ENCODE measurements at regions not wholly inside any gene's neighbourhood (a gene's known extent, or its start where the extent isn't known, plus 50 kb on each side); places are given as distances from the start of the nearest gene placed in this dataset.
"Not testable (repeated sequence)": the region's sequence is repeated elsewhere in the genome, so short reads cannot be mapped to it uniquely, and the experiment has no call there.

DNA sequence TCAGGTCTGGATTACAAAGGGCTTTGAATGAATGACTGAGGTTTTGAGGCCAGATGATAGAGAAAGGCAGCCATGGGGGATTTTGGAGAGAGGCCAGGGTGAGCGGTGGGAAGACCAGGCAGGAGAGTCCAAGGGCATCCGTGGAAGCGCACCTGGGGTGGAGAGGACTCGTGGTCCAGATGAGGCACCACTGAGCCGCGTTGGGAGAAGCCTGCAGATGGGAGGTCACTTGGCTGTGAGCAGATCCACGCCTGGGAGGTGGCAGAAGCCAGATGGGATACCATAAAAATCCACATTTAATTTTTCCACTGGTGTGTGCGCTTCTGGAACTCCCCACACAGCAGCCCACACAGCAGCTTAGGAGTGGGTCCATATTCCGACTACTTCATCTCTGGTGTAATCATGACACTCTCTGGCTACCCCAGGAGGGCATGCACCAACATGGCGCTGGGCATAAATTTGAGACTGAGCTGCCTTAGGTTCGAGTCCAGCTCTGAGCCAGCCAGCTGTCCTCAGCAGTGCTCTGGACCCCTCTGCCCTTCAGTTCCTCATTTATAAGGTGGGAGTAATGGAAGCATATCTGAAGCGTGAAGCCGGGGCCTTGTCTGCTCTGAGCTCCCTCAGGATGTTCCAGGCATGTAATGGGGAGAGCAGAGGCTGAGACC lies 90.2 kb upstream of the FAM20C start:
- TF ChIP-seq CTCF (IDR thresholded peaks at IDR 0.05; ENCODE audit: borderline replicate concordance, extremely low read depth, low read length, poor library complexity, severe bottlenecking), result no peak
- no peak for TF ChIP-seq EZH2 (IDR thresholded peaks at IDR 0.05; ENCODE audit: borderline replicate concordance, low read depth, low read length, severe bottlenecking)
- H4K20me1 ChIP-seq (ENCODE audit: insufficient read depth, low read length), result no peaks in the 10 kb centered on the region
- H3K9me3 ChIP-seq (ENCODE audit: insufficient read depth, low read length, severe bottlenecking), result no peaks in the 10 kb centered on the region
- H3K4me3 ChIP-seq (ENCODE audit: low read depth in 1 of 2, low read length in 2 of 2), result no peak overlapping the region
- no peak overlapping the region for H3K4me2 ChIP-seq (ENCODE audit: insufficient read depth, low read length)
- peaks cover 8% of the 10 kb centered on the region for H3K27me3 ChIP-seq (ENCODE audit: insufficient read depth, low read length, poor library complexity)
- H3K36me3 ChIP-seq (ENCODE audit: insufficient read depth, low read length), result no peaks in the 10 kb centered on the region
- no peak for DNase-seq
- H3K79me2 ChIP-seq (ENCODE audit: insufficient read depth, low read length), result no peaks in the 10 kb centered on the region
- no peak overlapping the region for H3K27ac ChIP-seq (ENCODE audit: low read length)
- no peak overlapping the region for H3K9ac ChIP-seq (ENCODE audit: low read depth, low read length)
- no peak overlapping the region for H2AFZ ChIP-seq (ENCODE audit: low read depth, low read length)
- no peak for ATAC-seq (ENCODE audit: insufficient read depth, low read depth)
- no peaks in the 10 kb centered on the region for H3K4me1 ChIP-seq (ENCODE audit: insufficient read depth, low read length)

- Histone ChIP-seq H3K9me3 (ENCODE audit: insufficient read depth, low read length, severe bottlenecking) (no peaks in the 10 kb centered on the region), H3K4me2 (ENCODE audit: insufficient read depth, low read length) (no peak overlapping the region), H3K79me2 (ENCODE audit: insufficient read depth, low read length) (no peaks in the 10 kb centered on the region), H3K36me3 (ENCODE audit: insufficient read depth, low read length) (no peaks in the 10 kb centered on the region), H4K20me1 (ENCODE audit: insufficient read depth, low read length) (peaks cover under 1% of the 10 kb centered on the region; the same call in 1 of the 2 replicates), H2AFZ (ENCODE audit: low read depth, low read length) (no peak overlapping the region), H3K9ac (ENCODE audit: low read depth, low read length) (no peak overlapping the region), H3K27ac (ENCODE audit: low read length) (no peak overlapping the region), H3K4me3 (ENCODE audit: low read depth in 1 of 2, low read length in 2 of 2) (no peak overlapping the region), H3K27me3 (ENCODE audit: insufficient read depth, low read length, poor library complexity) (peaks cover 8% of the 10 kb centered on the region), H3K4me1 (ENCODE audit: insufficient read depth, low read length) (no peaks in the 10 kb centered on the region)
- TF ChIP-seq EZH2 (IDR thresholded peaks at IDR 0.05; ENCODE audit: borderline replicate concordance, low read depth, low read length, severe bottlenecking) (no peak), CTCF (IDR thresholded peaks at IDR 0.05; ENCODE audit: borderline replicate concordance, extremely low read depth, low read length, poor library complexity, severe bottlenecking) (no peak)
- DNase-seq (no peak), ATAC-seq (ENCODE audit: insufficient read depth, low read depth) (no peak)
Observed at GRCh38 chr7:102721-103120, 89.7 kb upstream of the FAM20C start.

- H3K4me1 ChIP-seq (ENCODE audit: insufficient read depth, low read length); H3K27ac ChIP-seq (ENCODE audit: low read length); H3K9ac ChIP-seq (ENCODE audit: low read depth, low read length); H3K4me2 ChIP-seq (ENCODE audit: insufficient read depth, low read length); H3K36me3 ChIP-seq (ENCODE audit: insufficient read depth, low read length); H2AFZ ChIP-seq (ENCODE audit: low read depth, low read length); H3K4me3 ChIP-seq (ENCODE audit: low read depth in 1 of 2, low read length in 2 of 2); ATAC-seq (ENCODE audit: insufficient read depth, low read depth); H3K9me3 ChIP-seq (ENCODE audit: insufficient read depth, low read length, severe bottlenecking); H3K79me2 ChIP-seq (ENCODE audit: insufficient read depth, low read length); H3K27me3 ChIP-seq (ENCODE audit: insufficient read depth, low read length, poor library complexity); DNase-seq; H4K20me1 ChIP-seq (ENCODE audit: insufficient read depth, low read length): not testable (repeated sequence)
Observed at GRCh38 chr7:103981-104380, 88.4 kb upstream of the FAM20C start.

DNA sequence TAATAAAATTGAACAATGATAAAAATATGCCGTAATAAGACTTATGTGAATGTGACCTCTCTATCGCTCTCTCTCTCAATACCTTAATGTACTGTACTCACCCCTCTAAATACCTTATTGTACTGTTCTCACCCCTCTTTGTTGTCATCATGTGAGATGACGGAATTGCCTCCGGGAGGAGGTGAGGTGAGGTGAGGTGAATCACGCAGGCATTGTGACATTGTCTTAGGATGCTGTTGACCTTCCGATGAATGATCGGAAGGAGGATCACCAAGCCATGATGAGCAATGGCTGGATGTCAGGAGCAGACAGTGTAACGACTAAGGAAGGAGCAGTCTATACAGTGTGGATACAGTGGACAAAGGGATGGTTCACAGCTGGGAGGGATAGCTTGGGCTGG lies 87.4 kb upstream of the FAM20C start:
- Histone ChIP-seq H3K9ac (ENCODE audit: low read depth, low read length) (no peak overlapping the region), H2AFZ (ENCODE audit: low read depth, low read length) (no peak overlapping the region), H3K27ac (ENCODE audit: low read length) (no peak overlapping the region), H4K20me1 (ENCODE audit: insufficient read depth, low read length) (peaks cover 4% of the 10 kb centered on the region), H3K79me2 (ENCODE audit: insufficient read depth, low read length) (no peaks in the 10 kb centered on the region), H3K27me3 (ENCODE audit: insufficient read depth, low read length, poor library complexity) (peaks cover 8% of the 10 kb centered on the region), H3K4me1 (ENCODE audit: insufficient read depth, low read length) (no peaks in the 10 kb centered on the region), H3K4me3 (ENCODE audit: low read depth in 1 of 2, low read length in 2 of 2) (no peak overlapping the region), H3K36me3 (ENCODE audit: insufficient read depth, low read length) (no peaks in the 10 kb centered on the region), H3K9me3 (ENCODE audit: insufficient read depth, low read length, severe bottlenecking) (no peaks in the 10 kb centered on the region), H3K4me2 (ENCODE audit: insufficient read depth, low read length) (no peak overlapping the region)
- ATAC-seq (ENCODE audit: insufficient read depth, low read depth), result no peak
- no peak for DNase-seq
- TF ChIP-seq CTCF (IDR thresholded peaks at IDR 0.05; ENCODE audit: borderline replicate concordance, extremely low read depth, low read length, poor library complexity, severe bottlenecking) (no peak), EZH2 (IDR thresholded peaks at IDR 0.05; ENCODE audit: borderline replicate concordance, low read depth, low read length, severe bottlenecking) (no peak)
